Epithelial cell of esophagus (primary cell): ENCODE measurements at regions not wholly inside any gene's neighbourhood (a gene's known extent, or its start where the extent isn't known, plus 50 kb on each side); places are given as distances from the start of the nearest gene placed in this dataset.

ENCODE experiments used
- DNase-seq: peaks from one replicate; pipeline ENCODE4 v3.0.0; 2010; ENCODE audit warnings: low read depth
- H3K4me3 ChIP-seq: 2 replicates; pipeline ENCODE4 v1.5.1; 2011; ENCODE audit warnings: mild to moderate bottlenecking, low read length, control low read depth
- TF ChIP-seq, protein P1 (sequence below): IDR thresholded peaks from 2 replicates; pipeline ENCODE4 v1.5.1; 2011; ENCODE audit warnings: low read depth, mild to moderate bottlenecking, low read length, control low read depth, inconsistent platforms; ENCODE audit not compliant: insufficient read depth; ENCODE audit errors: missing control alignments

DNA sequence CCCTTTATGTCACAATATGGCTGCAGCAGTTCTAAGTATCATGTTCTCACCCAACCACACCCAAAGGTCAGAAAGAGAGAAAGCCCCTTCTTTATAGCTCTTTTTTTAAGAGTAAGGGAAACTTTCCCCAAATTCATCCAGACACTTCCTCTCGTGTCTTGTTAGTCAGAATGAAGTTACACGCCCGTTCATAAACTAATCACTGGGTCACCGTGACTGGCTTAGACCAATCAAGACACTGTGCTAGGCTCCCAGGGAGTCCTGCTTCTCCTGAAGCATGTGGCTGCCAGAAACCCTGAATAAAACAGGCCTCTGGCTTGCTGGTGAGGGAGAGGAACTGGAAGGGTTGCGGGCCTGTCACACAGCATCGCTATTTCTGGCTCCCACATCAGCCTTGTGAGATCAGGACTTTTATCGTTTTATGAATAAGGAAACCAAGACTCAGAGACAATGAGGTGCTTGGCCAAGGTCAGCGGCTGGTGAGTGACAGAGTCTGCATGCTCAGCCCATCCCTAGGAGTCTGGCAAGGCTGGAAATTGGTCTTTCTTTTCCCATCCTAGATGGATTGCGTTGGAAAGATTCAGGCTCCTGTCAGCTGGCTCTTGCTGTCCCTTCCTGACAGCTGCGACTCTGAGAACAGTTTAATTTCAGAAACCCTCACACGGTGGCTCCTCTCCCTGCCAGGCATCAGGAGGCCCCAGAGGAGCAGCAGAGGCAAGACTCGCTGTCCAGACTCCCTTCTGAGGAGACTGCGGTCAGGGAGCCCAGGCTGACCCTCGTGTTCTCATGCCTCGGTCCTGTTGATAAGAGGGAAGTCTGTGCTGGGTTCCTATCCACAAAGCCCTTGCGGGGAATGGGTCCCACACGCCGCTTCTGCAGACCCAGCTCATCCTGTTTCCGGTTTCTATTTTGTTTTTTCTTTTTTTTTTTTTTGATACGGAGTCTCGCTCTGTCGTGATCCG, 104.5 kb upstream of the TAF1B start:
- DNase-seq = no peak
- TF ChIP-seq, protein P1, sequence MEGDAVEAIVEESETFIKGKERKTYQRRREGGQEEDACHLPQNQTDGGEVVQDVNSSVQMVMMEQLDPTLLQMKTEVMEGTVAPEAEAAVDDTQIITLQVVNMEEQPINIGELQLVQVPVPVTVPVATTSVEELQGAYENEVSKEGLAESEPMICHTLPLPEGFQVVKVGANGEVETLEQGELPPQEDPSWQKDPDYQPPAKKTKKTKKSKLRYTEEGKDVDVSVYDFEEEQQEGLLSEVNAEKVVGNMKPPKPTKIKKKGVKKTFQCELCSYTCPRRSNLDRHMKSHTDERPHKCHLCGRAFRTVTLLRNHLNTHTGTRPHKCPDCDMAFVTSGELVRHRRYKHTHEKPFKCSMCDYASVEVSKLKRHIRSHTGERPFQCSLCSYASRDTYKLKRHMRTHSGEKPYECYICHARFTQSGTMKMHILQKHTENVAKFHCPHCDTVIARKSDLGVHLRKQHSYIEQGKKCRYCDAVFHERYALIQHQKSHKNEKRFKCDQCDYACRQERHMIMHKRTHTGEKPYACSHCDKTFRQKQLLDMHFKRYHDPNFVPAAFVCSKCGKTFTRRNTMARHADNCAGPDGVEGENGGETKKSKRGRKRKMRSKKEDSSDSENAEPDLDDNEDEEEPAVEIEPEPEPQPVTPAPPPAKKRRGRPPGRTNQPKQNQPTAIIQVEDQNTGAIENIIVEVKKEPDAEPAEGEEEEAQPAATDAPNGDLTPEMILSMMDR = no peak
- H3K4me3 ChIP-seq = no peak overlapping the region

DNA sequence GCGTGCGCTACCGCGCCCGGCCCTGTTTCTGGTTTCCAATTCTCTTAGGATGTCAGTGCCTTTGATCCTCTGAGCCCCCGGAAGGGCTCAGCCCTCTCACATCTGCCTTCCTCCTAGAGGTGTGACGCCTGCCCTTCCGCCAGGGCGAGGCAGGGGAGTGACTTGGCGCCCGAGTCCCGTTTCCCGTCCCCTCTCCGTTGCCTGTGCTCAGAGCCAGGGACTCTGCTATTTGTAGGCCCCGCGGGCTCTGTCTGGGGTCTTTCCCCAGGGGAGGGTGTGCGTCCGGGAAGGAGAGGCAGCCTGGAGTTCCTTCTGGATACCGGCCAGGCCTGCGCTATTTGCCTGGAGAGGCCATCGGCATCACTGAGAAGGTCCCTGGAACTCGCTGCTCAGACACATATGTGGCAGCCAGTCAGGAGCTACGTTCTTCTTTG, 103.7 kb upstream of the TAF1B start:
- H3K4me3 ChIP-seq = no peak overlapping the region
- TF ChIP-seq, protein P1 = no peak
- DNase-seq = no peak

DNA sequence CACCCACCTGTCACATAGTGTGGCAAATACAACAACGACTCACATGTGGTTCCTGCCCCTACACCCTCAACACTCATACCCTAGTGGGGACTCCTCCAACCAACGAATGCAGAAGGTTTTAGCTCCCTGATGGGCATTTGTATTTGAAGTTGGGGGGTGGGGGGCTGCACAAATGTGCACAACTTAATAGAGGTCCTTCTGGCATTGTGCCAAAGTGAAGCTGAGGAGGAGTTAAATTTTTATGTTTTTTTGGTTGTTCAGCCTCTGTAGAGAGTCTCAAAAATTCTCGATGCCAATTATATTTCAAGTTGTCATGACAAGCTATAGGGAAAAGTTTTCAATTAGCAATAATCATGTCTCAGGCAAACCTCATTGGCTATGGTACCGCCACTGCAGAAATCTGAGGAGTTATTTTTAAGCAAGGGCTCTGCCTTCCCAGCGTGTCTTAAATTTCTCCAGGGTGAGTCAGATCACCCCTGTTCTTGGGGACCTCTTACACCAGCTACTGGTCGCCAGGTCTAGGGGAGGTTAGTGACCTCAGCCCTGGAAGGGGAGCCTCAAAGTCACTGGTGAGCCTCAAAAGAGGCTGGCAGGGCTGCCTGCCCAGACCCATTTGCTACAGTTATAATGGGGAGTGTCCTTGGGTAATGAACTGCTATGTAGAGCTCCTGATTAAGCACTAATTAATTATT, 102.7 kb upstream of the TAF1B start:
- no peak for DNase-seq
- H3K4me3 ChIP-seq = no peak overlapping the region
- TF ChIP-seq, protein P1 = no peak

DNA sequence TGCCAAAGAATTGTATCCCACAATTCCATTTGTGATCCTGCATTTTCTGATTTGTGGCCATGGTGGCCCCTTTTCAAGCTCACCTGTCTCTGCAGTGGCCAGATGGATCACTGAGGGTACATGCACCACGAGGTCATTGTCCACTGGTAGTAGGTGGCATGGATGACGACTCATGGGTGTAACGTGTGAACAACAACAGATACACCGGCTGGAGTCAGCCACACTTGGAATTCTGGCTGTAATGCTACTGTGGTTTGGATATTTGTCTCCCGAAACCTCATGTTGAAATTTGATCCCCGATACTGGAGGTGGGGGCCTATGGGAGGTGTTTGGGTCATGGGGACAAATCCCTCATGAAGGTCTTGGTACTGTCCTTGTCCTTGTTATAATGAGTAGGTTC, 102.2 kb upstream of the TAF1B start:
- no peak overlapping the region for H3K4me3 ChIP-seq
- DNase-seq = no peak
- TF ChIP-seq, protein P1 = no peak

DNA sequence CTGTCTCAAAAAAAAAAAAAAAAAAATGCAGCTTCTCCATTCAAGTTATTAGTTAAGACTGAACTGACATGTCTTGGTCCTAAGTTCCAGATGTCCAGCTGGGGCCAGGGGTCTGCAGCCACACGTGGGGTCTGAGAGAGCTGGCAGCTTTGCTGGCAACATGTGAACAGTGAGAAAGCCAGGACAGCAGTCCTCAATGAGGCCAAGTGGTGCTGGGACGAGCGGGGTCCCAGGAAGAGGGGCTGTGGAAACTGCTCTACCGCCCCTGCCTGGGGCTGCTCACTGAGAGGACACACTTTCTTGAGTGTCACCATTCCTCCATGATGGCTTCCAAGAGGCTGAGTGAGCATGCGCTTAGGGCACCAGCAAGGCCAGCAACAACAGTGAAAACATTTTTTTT, 100.7 kb upstream of the TAF1B start:
- H3K4me3 ChIP-seq = no peak overlapping the region
- TF ChIP-seq, protein P1 = no peak
- no peak for DNase-seq

DNA sequence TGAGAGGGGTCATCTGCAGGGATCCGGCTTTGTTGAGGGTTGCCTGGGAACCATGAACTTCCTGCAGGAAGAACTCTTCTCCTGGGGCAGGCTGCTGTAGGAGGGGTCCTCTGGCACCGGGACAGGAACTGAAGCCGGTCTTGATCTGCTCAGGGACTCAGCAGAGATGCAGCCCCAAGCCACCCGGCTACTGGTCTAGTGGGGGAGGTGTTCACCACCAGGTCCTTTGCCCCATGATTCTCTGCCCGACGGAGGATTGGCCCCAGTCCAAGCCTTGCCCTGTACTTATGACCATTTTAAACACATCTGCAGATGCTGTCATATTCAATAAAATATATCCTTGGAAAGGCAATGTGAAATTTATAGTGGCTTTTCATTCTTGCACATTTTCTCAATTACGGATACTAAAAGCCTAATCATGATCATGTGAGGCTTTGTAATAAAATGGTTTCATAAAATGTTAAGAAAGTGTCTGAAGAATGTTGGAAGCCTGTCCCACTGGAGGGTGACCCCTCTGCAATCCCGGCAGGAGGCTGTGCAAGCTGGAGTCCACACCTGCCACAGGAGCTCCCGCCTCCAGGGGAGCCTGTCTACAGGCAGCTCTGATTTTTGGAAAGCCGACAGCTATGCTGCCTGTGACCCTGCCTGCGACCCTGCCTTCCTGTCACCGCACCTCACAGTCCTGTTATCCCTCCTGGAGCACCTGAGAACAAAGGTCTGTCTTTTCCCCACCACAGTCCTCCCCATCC, 98.8 kb upstream of the TAF1B start:
- TF ChIP-seq, protein P1 = no peak
- no peak overlapping the region for H3K4me3 ChIP-seq
- DNase-seq = no peak
